Effector memory CD8-positive, alpha-beta T cell (primary cell): ENCODE measurements at regions not wholly inside any gene's neighbourhood (a gene's known extent, or its start where the extent isn't known, plus 50 kb on each side); places are given as distances from the start of the nearest gene placed in this dataset.

Experiments used
- ATAC-seq: fragments of 150-1000 bp; cut with Tn5 transposase; replicated peaks from 2 replicates; pipeline ENCODE4 v1.10.0; 2021; ENCODE audit warnings: mild to moderate bottlenecking, moderate library complexity
- DNase-seq, 3 experiments: peaks; one replicate each; pipeline ENCODE4 v3.0.0; 2021
- H3K27ac Mint-ChIP-seq, 2 donors: one replicate each; pipeline ENCODE4 v1.8.0; 2022; ENCODE audit warnings: mild to moderate bottlenecking in 2 of 2, mixed read lengths in 2 of 2, moderate library complexity in 2 of 2
- H3K27me3 Mint-ChIP-seq, 2 donors: one replicate each; pipeline ENCODE4 v1.8.0; 2022; ENCODE audit warnings: mixed read lengths in 2 of 2
- H3K36me3 Mint-ChIP-seq: one replicate; pipeline ENCODE4 v1.8.0; 2022; ENCODE audit warnings: mild to moderate bottlenecking, moderate library complexity, mixed read lengths; ENCODE audit not compliant: insufficient read depth
- H3K4me1 Mint-ChIP-seq, 2 donors: one replicate each; pipeline ENCODE4 v1.8.0; 2022; ENCODE audit warnings: low read depth in 2 of 2, mixed read lengths in 2 of 2
- H3K4me3 Mint-ChIP-seq, 2 donors: one replicate each; pipeline ENCODE4 v1.8.0; 2022; ENCODE audit warnings: mild to moderate bottlenecking in 2 of 2, mixed read lengths in 2 of 2, moderate library complexity in 2 of 2
- H3K9me3 Mint-ChIP-seq, 2 donors: one replicate each; pipeline ENCODE4 v1.8.0; 2022; ENCODE audit warnings: mixed read lengths in 2 of 2

DNA sequence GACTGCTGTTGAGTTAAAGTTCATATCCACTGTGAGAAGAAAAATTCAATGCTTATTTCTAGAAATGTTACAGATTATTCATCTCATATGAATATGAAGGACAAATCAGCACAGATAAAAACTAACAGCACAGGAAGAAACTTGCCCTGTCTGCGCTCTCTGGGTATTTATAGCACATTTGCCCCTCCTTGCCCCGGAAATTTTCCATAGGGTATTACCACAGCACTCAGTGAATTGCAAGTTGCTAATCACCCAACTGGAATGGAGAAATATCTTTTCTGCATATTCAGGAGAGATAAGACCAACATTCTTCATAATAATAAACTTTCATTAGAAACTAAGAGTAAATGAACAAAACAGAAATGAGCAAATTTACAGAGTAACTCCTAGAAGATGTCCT, 318.0 kb upstream of the KLF12 start:
- H3K27ac Mint-ChIP-seq = no peak overlapping the region
- H3K9me3 Mint-ChIP-seq = no peaks in the 10 kb centered on the region
- DNase-seq (no peak), ATAC-seq (no peak)
- H3K27me3 Mint-ChIP-seq = peaks cover 54 to 76% of the 10 kb centered on the region in 2 donors
- H3K4me3 Mint-ChIP-seq = no peak overlapping the region
- H3K4me1 Mint-ChIP-seq = peaks cover 0 to 3% of the 10 kb centered on the region in 2 donors
- no peaks in the 10 kb centered on the region for H3K36me3 Mint-ChIP-seq

DNA sequence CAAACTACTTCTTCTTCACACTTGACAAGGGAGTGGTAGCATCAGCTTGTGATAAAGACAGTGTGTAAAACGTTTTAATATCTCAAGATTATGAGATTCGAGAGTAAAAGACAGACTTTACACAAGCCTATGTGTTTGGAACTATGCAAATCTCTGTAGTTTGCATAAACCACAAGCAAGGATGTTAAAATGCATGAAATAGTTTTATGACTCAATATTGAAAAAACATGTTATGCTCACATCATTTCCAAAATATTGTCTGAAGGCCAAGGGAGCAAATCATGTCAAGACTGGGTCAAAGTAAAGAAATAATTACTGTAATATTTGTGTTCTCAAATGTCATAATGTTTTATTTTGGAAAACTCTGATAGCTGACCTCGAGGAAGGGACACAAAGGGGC, 316.8 kb upstream of the KLF12 start:
- Mint-ChIP-seq H3K9me3 (no peaks in the 10 kb centered on the region), H3K36me3 (no peaks in the 10 kb centered on the region), H3K27me3 (peaks cover 46 to 69% of the 10 kb centered on the region in 2 donors), H3K27ac (no peak overlapping the region), H3K4me1 (peaks cover 0 to 3% of the 10 kb centered on the region in 2 donors), H3K4me3 (no peak overlapping the region)
- DNase-seq = no peak
- no peak for ATAC-seq

GRCh38 chr13:74450525-74450845, 316.3 kb upstream of the KLF12 start:
- Mint-ChIP-seq H3K36me3 (no peaks in the 10 kb centered on the region), H3K9me3 (no peaks in the 10 kb centered on the region)
- no peak for DNase-seq

GRCh38 chr13:74449811-74450524, 315.8 kb upstream of the KLF12 start:
- Mint-ChIP-seq H3K4me3 (no peak overlapping the region), H3K27me3 (peaks cover 39 to 60% of the 10 kb centered on the region in 2 donors), H3K9me3 (no peaks in the 10 kb centered on the region), H3K36me3 (no peaks in the 10 kb centered on the region), H3K27ac (no peak overlapping the region), H3K4me1 (peaks cover 0 to 3% of the 10 kb centered on the region in 2 donors)
- DNase-seq = no peak
- no peak for ATAC-seq

More at GRCh38 chr13:74450525-74450845, 316.3 kb upstream of the KLF12 start:
- ATAC-seq = no peak
- H3K27me3 Mint-ChIP-seq = peaks cover 43 to 65% of the 10 kb centered on the region in 2 donors
- H3K4me1 Mint-ChIP-seq = peaks cover 0 to 3% of the 10 kb centered on the region in 2 donors
- no peak overlapping the region for H3K4me3 Mint-ChIP-seq
- no peak overlapping the region for H3K27ac Mint-ChIP-seq

GRCh38 chr13:74444864-74445479, 310.8 kb upstream of the KLF12 start:
- H3K27me3 Mint-ChIP-seq = peaks cover 9 to 22% of the 10 kb centered on the region in 2 donors
- DNase-seq (no peak), ATAC-seq (no peak)
- no peak overlapping the region for H3K27ac Mint-ChIP-seq
- no peak overlapping the region for H3K4me3 Mint-ChIP-seq
- peaks cover 4% of the 10 kb centered on the region for H3K36me3 Mint-ChIP-seq
- H3K9me3 Mint-ChIP-seq = no peaks in the 10 kb centered on the region
- no peaks in the 10 kb centered on the region for H3K4me1 Mint-ChIP-seq

GRCh38 chr13:74444161-74444571, 310.0 kb upstream of the KLF12 start:
- H3K27ac Mint-ChIP-seq = no peak overlapping the region
- H3K9me3 Mint-ChIP-seq = no peaks in the 10 kb centered on the region
- DNase-seq = no peak
- no peaks in the 10 kb centered on the region for H3K4me1 Mint-ChIP-seq
- peaks cover 4 to 14% of the 10 kb centered on the region in 2 donors for H3K27me3 Mint-ChIP-seq
- peaks cover 4% of the 10 kb centered on the region for H3K36me3 Mint-ChIP-seq
- no peak overlapping the region for H3K4me3 Mint-ChIP-seq
- no peak for ATAC-seq

DNA sequence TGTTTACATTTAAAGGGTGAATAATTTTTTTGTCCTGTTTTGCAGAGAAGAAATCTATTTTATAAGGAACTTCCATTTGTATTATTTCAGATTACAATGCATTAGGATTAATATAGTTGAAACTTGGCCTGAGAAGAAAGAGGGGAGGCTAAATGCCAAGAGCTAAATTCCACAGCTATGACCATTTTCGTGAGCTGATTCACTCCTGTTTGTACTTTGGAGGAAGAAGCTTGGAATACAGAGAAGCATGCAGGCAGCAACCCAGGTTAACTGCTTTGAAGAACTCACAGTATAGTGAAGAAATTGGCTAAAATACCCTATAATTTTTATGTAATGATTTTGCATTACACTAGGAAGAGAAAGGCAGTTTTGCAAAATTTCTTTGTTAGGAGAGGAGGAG, 309.4 kb upstream of the KLF12 start:
- peaks cover 4% of the 10 kb centered on the region for H3K36me3 Mint-ChIP-seq
- DNase-seq (no peak), ATAC-seq (no peak)
- H3K27ac Mint-ChIP-seq = no peak overlapping the region
- H3K4me3 Mint-ChIP-seq = no peak overlapping the region
- no peaks in the 10 kb centered on the region for H3K4me1 Mint-ChIP-seq
- H3K27me3 Mint-ChIP-seq = peaks cover 4 to 9% of the 10 kb centered on the region in 2 donors
- H3K9me3 Mint-ChIP-seq = no peaks in the 10 kb centered on the region

DNA sequence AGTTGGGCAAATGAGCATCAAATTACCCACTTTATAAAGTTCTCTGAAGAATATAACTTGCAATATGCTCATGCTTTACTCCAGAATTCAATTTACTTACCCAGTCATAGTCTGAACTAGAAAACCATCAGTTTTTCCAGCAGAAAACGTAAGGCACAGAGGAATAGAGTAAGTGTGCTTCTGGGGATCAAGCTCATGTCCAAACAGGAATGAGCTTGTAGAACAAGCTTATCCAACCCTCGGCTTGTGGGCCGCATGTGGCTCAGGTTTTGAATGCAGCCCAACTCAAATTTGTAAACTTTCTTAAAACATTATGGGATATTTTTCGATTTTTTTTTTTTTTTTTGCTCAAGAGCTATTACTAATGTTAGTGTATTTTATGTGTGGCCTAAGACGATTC, 308.5 kb upstream of the KLF12 start:
- Mint-ChIP-seq H3K36me3 (peaks cover 4% of the 10 kb centered on the region), H3K27me3 (peaks cover 4% of the 10 kb centered on the region in 2 donors), H3K27ac (no peak overlapping the region), H3K4me3 (no peak overlapping the region), H3K9me3 (no peaks in the 10 kb centered on the region), H3K4me1 (no peaks in the 10 kb centered on the region)
- ATAC-seq = no peak
- no peak for DNase-seq

GRCh38 chr13:74438901-74439300, 304.7 kb upstream of the KLF12 start:
- ATAC-seq (no peak), DNase-seq (no peak)
- H3K9me3 Mint-ChIP-seq = no peaks in the 10 kb centered on the region
- peaks cover 2% of the 10 kb centered on the region for H3K36me3 Mint-ChIP-seq
- H3K27ac Mint-ChIP-seq = no peak overlapping the region
- peaks cover 0 to 4% of the 10 kb centered on the region in 2 donors for H3K4me1 Mint-ChIP-seq
- no peaks in the 10 kb centered on the region for H3K27me3 Mint-ChIP-seq
- H3K4me3 Mint-ChIP-seq = no peak overlapping the region

- Mint-ChIP-seq H3K27me3 (peaks cover 0 to 7% of the 10 kb centered on the region in 2 donors), H3K4me3 (no peak overlapping the region), H3K4me1 (peaks cover 0 to 4% of the 10 kb centered on the region in 2 donors), H3K36me3 (no peaks in the 10 kb centered on the region), H3K27ac (no peak overlapping the region), H3K9me3 (no peaks in the 10 kb centered on the region)
- ATAC-seq (no peak), DNase-seq (no peak)
Observed at GRCh38 chr13:74434782-74435181, 300.6 kb upstream of the KLF12 start.

DNA sequence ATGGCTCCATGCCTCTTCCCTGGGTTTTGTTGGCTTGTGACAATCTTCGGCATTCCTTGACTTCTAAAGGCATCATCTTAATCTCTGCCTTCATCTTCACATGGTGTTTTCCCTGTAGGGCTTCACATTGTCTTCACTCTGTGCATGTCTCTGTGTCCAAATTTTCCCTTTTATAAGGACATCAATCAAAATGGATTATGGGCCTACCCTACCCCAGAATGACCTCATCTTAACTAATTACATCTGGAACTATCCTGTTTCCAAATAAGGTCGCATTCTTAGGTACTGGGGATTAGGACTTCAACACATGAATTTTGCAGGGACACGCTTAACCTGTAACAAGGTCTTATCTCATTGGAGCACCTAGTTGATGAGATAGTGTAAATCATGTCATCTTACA, 290.3 kb upstream of the KLF12 start:
- no peak overlapping the region for H3K27ac Mint-ChIP-seq

DNA sequence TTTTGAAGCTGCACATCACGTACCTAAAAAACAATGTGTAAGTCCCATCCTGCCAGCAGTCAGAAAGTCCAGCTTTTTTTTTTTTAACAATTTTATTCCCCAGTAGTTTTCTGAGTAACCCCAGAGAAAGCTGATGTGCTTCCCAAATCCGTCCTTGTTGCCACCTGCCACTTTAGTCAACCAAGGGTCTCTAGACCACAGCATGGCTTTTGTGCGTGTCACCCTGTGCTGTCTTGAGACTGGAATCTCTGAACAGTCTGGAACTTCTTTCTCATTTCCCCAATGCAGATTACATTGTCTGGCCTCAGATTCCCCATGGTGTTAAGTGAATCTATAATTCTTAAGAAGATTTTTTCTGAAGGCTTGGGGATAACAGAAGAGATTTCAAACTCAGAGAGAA, 289.2 kb upstream of the KLF12 start:
- no peak for ATAC-seq
- no peak overlapping the region for H3K27ac Mint-ChIP-seq
- no peak for DNase-seq
- H3K9me3 Mint-ChIP-seq = no peaks in the 10 kb centered on the region
- peaks cover 3% of the 10 kb centered on the region for H3K36me3 Mint-ChIP-seq
- peaks cover 0 to 16% of the 10 kb centered on the region in 2 donors for H3K27me3 Mint-ChIP-seq
- H3K4me3 Mint-ChIP-seq = no peak overlapping the region
- H3K4me1 Mint-ChIP-seq = peaks cover 0 to 4% of the 10 kb centered on the region in 2 donors

More for the DNA sequence above, 290.3 kb upstream of the KLF12 start:
- H3K27me3 Mint-ChIP-seq = peaks cover 0 to 16% of the 10 kb centered on the region in 2 donors
- DNase-seq = no peak
- ATAC-seq = no peak
- H3K4me3 Mint-ChIP-seq = no peak overlapping the region
- peaks cover 0 to 4% of the 10 kb centered on the region in 2 donors for H3K4me1 Mint-ChIP-seq
- peaks cover 3% of the 10 kb centered on the region for H3K36me3 Mint-ChIP-seq
- H3K9me3 Mint-ChIP-seq = no peaks in the 10 kb centered on the region

DNA sequence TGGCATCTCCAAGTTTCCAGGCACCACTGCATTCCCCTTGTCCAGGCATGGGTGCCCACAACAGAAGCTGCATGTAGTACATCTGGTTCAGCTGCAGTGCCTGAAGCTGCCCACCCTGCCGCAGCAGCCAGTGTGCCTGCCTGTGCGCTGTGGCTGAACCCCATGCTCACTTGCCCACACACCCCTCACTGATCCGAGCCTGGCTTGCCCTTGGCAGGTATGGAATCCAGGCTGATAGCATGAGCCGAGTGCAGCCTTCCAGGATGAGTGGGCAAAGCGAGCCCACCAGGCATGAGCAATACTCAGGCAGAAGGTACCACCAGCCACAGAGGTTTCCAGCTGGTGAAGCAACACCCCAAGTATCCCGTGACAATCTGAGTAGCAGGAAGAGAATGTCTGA, 280.3 kb upstream of the KLF12 start:
- Mint-ChIP-seq H3K9me3 (peaks cover 0 to 7% of the 10 kb centered on the region in 2 donors), H3K4me3 (no peak overlapping the region), H3K27ac (no peak overlapping the region), H3K27me3 (peaks cover 0 to 24% of the 10 kb centered on the region in 2 donors), H3K4me1 (no peaks in the 10 kb centered on the region), H3K36me3 (no peaks in the 10 kb centered on the region)
- ATAC-seq (no peak), DNase-seq (no peak)

DNA sequence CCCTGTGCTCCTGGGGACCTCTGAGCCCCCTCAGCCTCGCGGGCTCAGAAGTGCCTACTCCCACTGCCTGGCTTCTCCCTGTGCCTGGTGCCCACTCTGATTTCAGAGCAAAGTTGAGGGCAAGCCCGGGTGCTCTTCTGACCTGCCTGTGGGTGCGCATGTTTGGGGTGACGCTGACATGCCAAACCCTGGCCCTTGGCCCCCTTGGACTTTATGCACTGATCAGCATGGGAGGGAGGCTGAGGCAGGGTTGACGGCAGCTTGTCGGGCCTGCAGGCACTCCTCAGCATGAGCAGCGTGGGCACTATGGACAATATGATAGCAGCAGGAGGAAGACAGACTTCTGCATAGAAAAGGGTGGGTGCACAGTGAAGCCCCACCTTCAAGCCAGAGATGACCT, 279.3 kb upstream of the KLF12 start:
- ATAC-seq = no peak
- Mint-ChIP-seq H3K9me3 (peaks cover 0 to 7% of the 10 kb centered on the region in 2 donors), H3K27ac (no peak overlapping the region), H3K4me1 (no peaks in the 10 kb centered on the region), H3K4me3 (no peak overlapping the region), H3K27me3 (peaks cover 0 to 24% of the 10 kb centered on the region in 2 donors), H3K36me3 (no peaks in the 10 kb centered on the region)
- DNase-seq = no peak
